ENCODE measurements at regions not wholly inside any gene's neighbourhood (a gene's known extent, or its start where the extent isn't known, plus 50 kb on each side); places are given as distances from the start of the nearest gene placed in this dataset.

GRCh38 chr10:124298891-124299290 lies 119.8 kb downstream of the OAT start:
- H3K4me3 ChIP-seq (ENCODE audit: control insufficient read depth in 2 of 3, extremely low read depth in 1 of 3, insufficient read depth in 2 of 3, low read depth in 1 of 3, low read length in 3 of 3): no peak overlapping the region
- dilution Hi-C loops (cut with MboI; ENCODE audit: extremely low pct_ligation_motif_present, low sequenced_read_pairs): no loop called here
- no peak overlapping the region for H3K9ac ChIP-seq (ENCODE audit: control insufficient read depth, extremely low read depth, insufficient read depth, low read length)
- FAIRE-seq: no peak
- H3K79me2 ChIP-seq (ENCODE audit: control insufficient read depth, insufficient read depth, low read length): no peaks in the 10 kb centered on the region
- peaks cover 35% of the 10 kb centered on the region for H3K4me1 ChIP-seq (ENCODE audit: control insufficient read depth, extremely low read depth, insufficient read depth, low read length)
- DNase-seq (ENCODE audit: low read depth, low spot score): no peak
- H3K27me3 ChIP-seq (ENCODE audit: control insufficient read depth, extremely low read depth, insufficient read depth, low read length): peaks cover 4% of the 10 kb centered on the region
- peaks cover 8% of the 10 kb centered on the region for H3K9me3 ChIP-seq (ENCODE audit: control insufficient read depth, low read depth, low read length)
- H2AFZ ChIP-seq (ENCODE audit: control insufficient read depth, low read length): no peak overlapping the region
- no peak overlapping the region for H3K27ac ChIP-seq (ENCODE audit: control insufficient read depth, insufficient read depth, low read length)
- no peaks in the 10 kb centered on the region for H3K36me3 ChIP-seq (ENCODE audit: control insufficient read depth in 2 of 2, extremely low read depth in 1 of 2, insufficient read depth in 2 of 2, low read length in 2 of 2)
- peaks cover 2% of the 10 kb centered on the region for H3K9me1 ChIP-seq (ENCODE audit: control insufficient read depth, extremely low read depth, insufficient read depth, low read length)
- no peaks in the 10 kb centered on the region for H4K20me1 ChIP-seq (ENCODE audit: control insufficient read depth, extremely low read depth, insufficient read depth, low read length)
- no peak overlapping the region for H3K4me2 ChIP-seq (ENCODE audit: control insufficient read depth, extremely low read depth, insufficient read depth, low read depth, low read length)
- TF ChIP-seq EZH2 (IDR thresholded peaks at IDR 0.05; ENCODE audit: low read length) (no peak), CTCF (optimal IDR thresholded peaks at IDR 0.05 in 1 of 3, IDR thresholded peaks at IDR 0.05 in 1 of 3, conservative IDR thresholded peaks at IDR 0.05 in 1 of 3; ENCODE audit: extremely low read depth in 1 of 3, insufficient read depth in 2 of 3, low read length in 3 of 3) (no peak)

- TF ChIP-seq EZH2 (IDR thresholded peaks at IDR 0.05; ENCODE audit: low read length): no peak
- no peak for TF ChIP-seq CTCF (optimal IDR thresholded peaks at IDR 0.05 in 1 of 3, IDR thresholded peaks at IDR 0.05 in 1 of 3, conservative IDR thresholded peaks at IDR 0.05 in 1 of 3; ENCODE audit: extremely low read depth in 1 of 3, insufficient read depth in 2 of 3, low read length in 3 of 3)
- dilution Hi-C loops (cut with MboI; ENCODE audit: extremely low pct_ligation_motif_present, low sequenced_read_pairs): no loop called here
Measured at GRCh38 chr10:124296813-124297788, 121.6 kb downstream of the OAT start.

More at GRCh38 chr10:124296813-124297788, 121.6 kb downstream of the OAT start:
- H3K36me3 ChIP-seq (ENCODE audit: control insufficient read depth in 2 of 2, extremely low read depth in 1 of 2, insufficient read depth in 2 of 2, low read length in 2 of 2): no peaks in the 10 kb centered on the region
- H3K4me3 ChIP-seq (ENCODE audit: control insufficient read depth in 2 of 3, extremely low read depth in 1 of 3, insufficient read depth in 2 of 3, low read depth in 1 of 3, low read length in 3 of 3): no peak overlapping the region
- peaks cover 2% of the 10 kb centered on the region for H3K9me1 ChIP-seq (ENCODE audit: control insufficient read depth, extremely low read depth, insufficient read depth, low read length)
- H3K4me1 ChIP-seq (ENCODE audit: control insufficient read depth, extremely low read depth, insufficient read depth, low read length): peaks cover 35% of the 10 kb centered on the region
- H2AFZ ChIP-seq (ENCODE audit: control insufficient read depth, low read length): no peak overlapping the region
- H3K9ac ChIP-seq (ENCODE audit: control insufficient read depth, extremely low read depth, insufficient read depth, low read length): no peak overlapping the region
- peaks cover 8% of the 10 kb centered on the region for H3K9me3 ChIP-seq (ENCODE audit: control insufficient read depth, low read depth, low read length)
- H3K27ac ChIP-seq (ENCODE audit: control insufficient read depth, insufficient read depth, low read length): no peak overlapping the region
- DNase-seq (ENCODE audit: low read depth, low spot score) (no peak), FAIRE-seq (peak; percentile 17)
- H4K20me1 ChIP-seq (ENCODE audit: control insufficient read depth, extremely low read depth, insufficient read depth, low read length): no peaks in the 10 kb centered on the region
- H3K4me2 ChIP-seq (ENCODE audit: control insufficient read depth, extremely low read depth, insufficient read depth, low read depth, low read length): no peak overlapping the region
- H3K27me3 ChIP-seq (ENCODE audit: control insufficient read depth, extremely low read depth, insufficient read depth, low read length): peaks cover 3% of the 10 kb centered on the region
- no peaks in the 10 kb centered on the region for H3K79me2 ChIP-seq (ENCODE audit: control insufficient read depth, insufficient read depth, low read length)
